ENCODE measurements at regions not wholly inside any gene's neighbourhood (a gene's known extent, or its start where the extent isn't known, plus 50 kb on each side); places are given as distances from the start of the nearest gene placed in this dataset.
"Not testable (repeated sequence)": the region's sequence is repeated elsewhere in the genome, so short reads cannot be mapped to it uniquely, and the experiment has no call there.

GRCh38 chr10:47619300-47620012, 96.0 kb upstream of the AGAP9 start:
- H3K36me3 ChIP-seq (ENCODE audit: control insufficient read depth, insufficient read depth, low read length); H3K27me3 ChIP-seq (ENCODE audit: control insufficient read depth, insufficient read depth, low read length); POLR2A ChIA-PET; H3K4me3 ChIP-seq (ENCODE audit: low read depth, low read length); DNase-seq (ENCODE audit: low read depth); CTCF ChIA-PET: not testable (repeated sequence)
- TF ChIP-seq CTCF (IDR thresholded peaks at IDR 0.05; ENCODE audit: insufficient read depth, low read depth, low read length) = 0 out of 2 replicates have a peak, but pooled peaks have one; percentile 10

GRCh38 chr10:47609311-47609710, 85.9 kb upstream of the AGAP9 start:
- H3K36me3 ChIP-seq (ENCODE audit: control insufficient read depth, insufficient read depth, low read length); H3K27me3 ChIP-seq (ENCODE audit: control insufficient read depth, insufficient read depth, low read length); H3K4me3 ChIP-seq (ENCODE audit: low read depth, low read length); DNase-seq (ENCODE audit: low read depth); POLR2A ChIA-PET; CTCF ChIA-PET: not testable (repeated sequence)

- H3K36me3 ChIP-seq (ENCODE audit: control insufficient read depth, insufficient read depth, low read length); POLR2A ChIA-PET; CTCF ChIA-PET; H3K4me3 ChIP-seq (ENCODE audit: low read depth, low read length); H3K27me3 ChIP-seq (ENCODE audit: control insufficient read depth, insufficient read depth, low read length); DNase-seq (ENCODE audit: low read depth): not testable (repeated sequence)
Measured at GRCh38 chr10:47605791-47606773, 82.6 kb upstream of the AGAP9 start.

GRCh38 chr10:47600604-47601003, 77.2 kb upstream of the AGAP9 start:
- H3K4me3 ChIP-seq (ENCODE audit: low read depth, low read length); H3K36me3 ChIP-seq (ENCODE audit: control insufficient read depth, insufficient read depth, low read length); POLR2A ChIA-PET; H3K27me3 ChIP-seq (ENCODE audit: control insufficient read depth, insufficient read depth, low read length); CTCF ChIA-PET; DNase-seq (ENCODE audit: low read depth): not testable (repeated sequence)

GRCh38 chr10:47600127-47600526, 76.7 kb upstream of the AGAP9 start:
- H3K36me3 ChIP-seq (ENCODE audit: control insufficient read depth, insufficient read depth, low read length); H3K27me3 ChIP-seq (ENCODE audit: control insufficient read depth, insufficient read depth, low read length); CTCF ChIA-PET; DNase-seq (ENCODE audit: low read depth); POLR2A ChIA-PET; H3K4me3 ChIP-seq (ENCODE audit: low read depth, low read length): not testable (repeated sequence)

GRCh38 chr10:47599657-47600056, 76.2 kb upstream of the AGAP9 start:
- DNase-seq (ENCODE audit: low read depth); H3K36me3 ChIP-seq (ENCODE audit: control insufficient read depth, insufficient read depth, low read length); H3K27me3 ChIP-seq (ENCODE audit: control insufficient read depth, insufficient read depth, low read length); CTCF ChIA-PET; H3K4me3 ChIP-seq (ENCODE audit: low read depth, low read length); POLR2A ChIA-PET: not testable (repeated sequence)

- CTCF ChIA-PET; H3K36me3 ChIP-seq (ENCODE audit: control insufficient read depth, insufficient read depth, low read length); DNase-seq (ENCODE audit: low read depth); H3K4me3 ChIP-seq (ENCODE audit: low read depth, low read length); H3K27me3 ChIP-seq (ENCODE audit: control insufficient read depth, insufficient read depth, low read length); POLR2A ChIA-PET: not testable (repeated sequence)
Measured at GRCh38 chr10:47593805-47594204, 70.4 kb upstream of the AGAP9 start.

- H3K4me3 ChIP-seq (ENCODE audit: low read depth, low read length); H3K36me3 ChIP-seq (ENCODE audit: control insufficient read depth, insufficient read depth, low read length); DNase-seq (ENCODE audit: low read depth); H3K27me3 ChIP-seq (ENCODE audit: control insufficient read depth, insufficient read depth, low read length); POLR2A ChIA-PET; CTCF ChIA-PET: not testable (repeated sequence)
Measured at GRCh38 chr10:47593129-47593528, 69.7 kb upstream of the AGAP9 start.

GRCh38 chr10:47590956-47591355, 67.5 kb upstream of the AGAP9 start:
- DNase-seq (ENCODE audit: low read depth); H3K36me3 ChIP-seq (ENCODE audit: control insufficient read depth, insufficient read depth, low read length); H3K4me3 ChIP-seq (ENCODE audit: low read depth, low read length); H3K27me3 ChIP-seq (ENCODE audit: control insufficient read depth, insufficient read depth, low read length); POLR2A ChIA-PET; CTCF ChIA-PET: not testable (repeated sequence)

GRCh38 chr10:47590534-47590933, 67.1 kb upstream of the AGAP9 start:
- CTCF ChIA-PET; H3K27me3 ChIP-seq (ENCODE audit: control insufficient read depth, insufficient read depth, low read length); H3K36me3 ChIP-seq (ENCODE audit: control insufficient read depth, insufficient read depth, low read length); H3K4me3 ChIP-seq (ENCODE audit: low read depth, low read length); POLR2A ChIA-PET; DNase-seq (ENCODE audit: low read depth): not testable (repeated sequence)

- H3K4me3 ChIP-seq (ENCODE audit: low read depth, low read length); DNase-seq (ENCODE audit: low read depth); CTCF ChIA-PET; H3K36me3 ChIP-seq (ENCODE audit: control insufficient read depth, insufficient read depth, low read length); POLR2A ChIA-PET; H3K27me3 ChIP-seq (ENCODE audit: control insufficient read depth, insufficient read depth, low read length): not testable (repeated sequence)
Measured at GRCh38 chr10:47582051-47582450, 58.6 kb upstream of the AGAP9 start.

GRCh38 chr10:47580063-47580462, 56.6 kb upstream of the AGAP9 start:
- H3K27me3 ChIP-seq (ENCODE audit: control insufficient read depth, insufficient read depth, low read length); DNase-seq (ENCODE audit: low read depth); CTCF ChIA-PET; H3K4me3 ChIP-seq (ENCODE audit: low read depth, low read length); POLR2A ChIA-PET; H3K36me3 ChIP-seq (ENCODE audit: control insufficient read depth, insufficient read depth, low read length): not testable (repeated sequence)

All from BJ (cell line).